Kidney (tissue), 13 donors: ENCODE measurements at regions not wholly inside any gene's neighbourhood (a gene's known extent, or its start where the extent isn't known, plus 50 kb on each side); places are given as distances from the start of the nearest gene placed in this dataset.
"Not testable (repeated sequence)": the region's sequence is repeated elsewhere in the genome, so short reads cannot be mapped to it uniquely, and the experiment has no call there.

Source experiments
- DNase-seq, 5 donors: peaks; one replicate each; pipeline ENCODE4 v3.0.0-alpha.2; 2013 to 2020
- FAIRE-seq: peaks from 2 replicates; lab custom pipeline; 2012; peaks lifted over from hg19 to GRCh38; lab: Jason Lieb, UNC
- H3K27ac ChIP-seq, 2 donors: one replicate each; pipeline ENCODE4 v1.7.0; 2013; ENCODE audit warnings: low read depth in 2 of 2, low read length in 2 of 2, inconsistent platforms in 1 of 2
- H3K27me3 ChIP-seq: one replicate; pipeline ENCODE4 v1.7.1; 2013; ENCODE audit warnings: low read length, inconsistent platforms; ENCODE audit not compliant: control insufficient read depth, insufficient read depth
- H3K36me3 ChIP-seq, 3 donors: one replicate each; pipeline versions ENCODE4 v1.7.0 to v1.7.1; 2013; ENCODE audit warnings: low read length in 3 of 3, control low read depth in 1 of 3, inconsistent platforms in 1 of 3; ENCODE audit not compliant: insufficient read depth in 3 of 3, control insufficient read depth in 2 of 3
- H3K4me1 ChIP-seq, 3 donors: one replicate each; pipeline versions ENCODE4 v1.7.0 to v1.7.1; 2013; ENCODE audit warnings: low read length in 3 of 3, inconsistent platforms in 1 of 3, low read depth in 1 of 3; ENCODE audit not compliant: control insufficient read depth in 2 of 3, insufficient read depth in 2 of 3
- H3K4me3 ChIP-seq, 3 donors: one replicate each; pipeline versions ENCODE4 v1.7.0 to v1.8.1; 2013; ENCODE audit warnings: low read length in 3 of 3, control low read depth in 1 of 3, inconsistent platforms in 1 of 3
- H3K9ac ChIP-seq, 3 donors: one replicate each; pipeline versions ENCODE4 v1.7.0 to v1.7.1; 2013; ENCODE audit warnings: low read length in 3 of 3, control low read depth in 1 of 3, inconsistent platforms in 1 of 3
- H3K9me3 ChIP-seq, 3 donors: one replicate each; pipeline versions ENCODE4 v1.7.0 to v1.7.1; 2013; ENCODE audit warnings: low read length in 3 of 3, control low read depth in 1 of 3, inconsistent platforms in 1 of 3; ENCODE audit not compliant: control insufficient read depth in 2 of 3, insufficient read depth in 1 of 3
- intact Hi-C: fragments of 100-400 bp; cut with DNase I; formaldehyde crosslinking; loops from one replicate; pipeline ENCODE4 v1.11.1; 2022
- TF ChIP-seq, protein P1 (sequence below): IDR thresholded peaks from 3 replicates; pipeline ENCODE4 v1.5.1; 2012; ENCODE audit warnings: mild to moderate bottlenecking, moderate library complexity, borderline replicate concordance; ENCODE audit not compliant: insufficient read depth; ENCODE audit errors: extremely low read depth
- donor health status: control.
- donor health status: control.
- donor health status: control.
- donor health status: control.
- donor health status: control.
- donor health status: DM: yes; HTN: yes; CAD: no.
- donor health status: Normal renal cell carcinoma (clear cell type).

DNA sequence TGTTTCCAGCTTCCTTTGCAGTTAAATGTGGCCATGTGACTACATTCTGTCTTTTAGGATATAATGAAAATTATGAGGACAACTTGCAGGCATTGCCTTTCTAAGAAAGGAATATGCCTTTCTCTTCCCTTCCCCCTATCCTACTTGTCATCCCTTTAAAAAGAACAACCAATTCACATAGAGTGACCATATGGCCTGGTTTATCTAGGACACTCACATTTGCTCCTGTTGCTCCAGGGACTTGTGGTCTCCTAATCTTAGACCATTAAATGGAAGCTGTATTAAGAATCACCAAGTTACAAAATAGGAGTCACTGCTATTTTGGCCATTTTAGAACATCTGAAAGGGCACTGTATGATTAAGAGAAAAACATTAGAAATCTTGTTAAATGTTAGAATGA is 520.3 kb downstream of the DTWD2 start:
- TF ChIP-seq, protein P1, sequence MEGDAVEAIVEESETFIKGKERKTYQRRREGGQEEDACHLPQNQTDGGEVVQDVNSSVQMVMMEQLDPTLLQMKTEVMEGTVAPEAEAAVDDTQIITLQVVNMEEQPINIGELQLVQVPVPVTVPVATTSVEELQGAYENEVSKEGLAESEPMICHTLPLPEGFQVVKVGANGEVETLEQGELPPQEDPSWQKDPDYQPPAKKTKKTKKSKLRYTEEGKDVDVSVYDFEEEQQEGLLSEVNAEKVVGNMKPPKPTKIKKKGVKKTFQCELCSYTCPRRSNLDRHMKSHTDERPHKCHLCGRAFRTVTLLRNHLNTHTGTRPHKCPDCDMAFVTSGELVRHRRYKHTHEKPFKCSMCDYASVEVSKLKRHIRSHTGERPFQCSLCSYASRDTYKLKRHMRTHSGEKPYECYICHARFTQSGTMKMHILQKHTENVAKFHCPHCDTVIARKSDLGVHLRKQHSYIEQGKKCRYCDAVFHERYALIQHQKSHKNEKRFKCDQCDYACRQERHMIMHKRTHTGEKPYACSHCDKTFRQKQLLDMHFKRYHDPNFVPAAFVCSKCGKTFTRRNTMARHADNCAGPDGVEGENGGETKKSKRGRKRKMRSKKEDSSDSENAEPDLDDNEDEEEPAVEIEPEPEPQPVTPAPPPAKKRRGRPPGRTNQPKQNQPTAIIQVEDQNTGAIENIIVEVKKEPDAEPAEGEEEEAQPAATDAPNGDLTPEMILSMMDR: no peak
- H3K27me3 ChIP-seq: no peaks in the 10 kb centered on the region
- H3K9ac ChIP-seq: no peak overlapping the region
- H3K4me3 ChIP-seq: no peak overlapping the region
- no peaks in the 10 kb centered on the region for H3K36me3 ChIP-seq
- no peak for FAIRE-seq
- no peak for DNase-seq
- H3K27ac ChIP-seq: no peak overlapping the region
- intact Hi-C loops: no loop called here
- H3K9me3 ChIP-seq: no peaks in the 10 kb centered on the region
- H3K4me1 ChIP-seq: no peaks in the 10 kb centered on the region

DNA sequence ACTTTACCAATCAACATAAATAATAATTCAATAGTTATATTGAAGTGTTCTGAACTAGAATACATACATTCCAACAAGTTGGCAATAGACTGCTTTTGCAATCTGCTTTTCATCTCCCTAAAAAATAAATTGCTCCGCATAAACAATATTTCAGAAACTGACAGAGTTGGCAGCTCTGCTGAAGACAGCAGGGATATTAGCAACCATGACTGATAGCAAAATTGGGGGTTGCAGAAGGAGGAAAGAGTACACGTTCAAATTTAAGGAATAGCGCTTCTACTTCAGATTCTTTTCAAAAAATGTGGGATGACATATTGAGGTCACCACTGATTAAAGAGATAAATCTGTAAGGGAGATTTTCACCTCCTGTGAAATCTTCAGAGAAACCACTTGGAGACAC is 521.2 kb downstream of the DTWD2 start:
- Histone ChIP-seq H3K4me1 (no peaks in the 10 kb centered on the region), H3K27ac (no peak overlapping the region), H3K36me3 (no peaks in the 10 kb centered on the region), H3K27me3 (no peaks in the 10 kb centered on the region), H3K9me3 (no peaks in the 10 kb centered on the region), H3K9ac (no peak overlapping the region), H3K4me3 (no peak overlapping the region)
- intact Hi-C loops: no loop called here
- FAIRE-seq (no peak), DNase-seq (no peak)
- TF ChIP-seq, protein P1: no peak

DNA sequence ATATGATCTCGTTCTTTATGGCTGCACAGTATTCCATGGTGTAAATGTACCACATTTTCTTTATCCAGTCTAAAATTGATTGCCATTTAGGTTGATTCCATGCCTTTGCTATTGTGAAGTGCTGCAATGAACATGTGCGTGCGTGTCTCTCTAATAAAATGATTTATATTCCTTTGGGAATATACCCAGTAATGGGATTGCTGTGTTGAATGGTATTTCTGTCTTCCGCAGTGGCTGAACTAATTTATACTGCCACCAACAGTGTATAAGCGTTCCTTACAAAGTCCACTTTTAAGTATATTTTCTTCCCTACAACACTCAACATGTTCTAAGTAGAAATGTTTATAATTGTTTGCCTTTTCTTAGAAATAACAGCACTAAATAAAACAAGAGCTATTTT is 521.9 kb downstream of the DTWD2 start:
- DNase-seq (no peak), FAIRE-seq (no peak)
- TF ChIP-seq, protein P1: no peak
- no peak overlapping the region for H3K9ac ChIP-seq
- H3K27me3 ChIP-seq: no peaks in the 10 kb centered on the region
- H3K4me3 ChIP-seq: no peak overlapping the region
- no peaks in the 10 kb centered on the region for H3K9me3 ChIP-seq
- no peaks in the 10 kb centered on the region for H3K36me3 ChIP-seq
- no peaks in the 10 kb centered on the region for H3K4me1 ChIP-seq
- intact Hi-C loops: no loop called here
- H3K27ac ChIP-seq: no peak overlapping the region

DNA sequence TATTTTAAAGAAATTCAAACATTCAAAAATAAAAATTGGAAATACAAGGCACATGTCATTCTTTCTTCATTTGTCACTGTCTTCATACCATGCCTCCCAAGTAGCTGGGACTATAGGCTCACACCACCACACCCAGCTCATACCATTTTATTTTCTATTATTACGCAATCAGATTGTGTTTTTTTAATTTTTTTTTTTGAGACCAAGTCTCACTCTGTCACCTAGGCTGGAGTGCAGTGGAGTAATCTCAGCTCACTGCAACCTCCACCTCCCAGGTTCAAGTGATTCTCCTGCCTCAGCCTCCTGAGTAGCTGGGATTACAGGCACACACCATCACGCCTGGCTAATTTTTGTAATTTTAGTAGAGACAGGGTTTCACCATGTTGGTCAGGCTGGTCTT is 526.1 kb downstream of the DTWD2 start:
- DNase-seq, H3K36me3 ChIP-seq, H3K4me1 ChIP-seq, H3K27ac ChIP-seq, H3K9ac ChIP-seq, H3K27me3 ChIP-seq, FAIRE-seq, intact Hi-C loops, H3K9me3 ChIP-seq, H3K4me3 ChIP-seq: not testable (repeated sequence)
